ENCODE measurements at regions not wholly inside any gene's neighbourhood (a gene's known extent, or its start where the extent isn't known, plus 50 kb on each side); places are given as distances from the start of the nearest gene placed in this dataset.

DNA sequence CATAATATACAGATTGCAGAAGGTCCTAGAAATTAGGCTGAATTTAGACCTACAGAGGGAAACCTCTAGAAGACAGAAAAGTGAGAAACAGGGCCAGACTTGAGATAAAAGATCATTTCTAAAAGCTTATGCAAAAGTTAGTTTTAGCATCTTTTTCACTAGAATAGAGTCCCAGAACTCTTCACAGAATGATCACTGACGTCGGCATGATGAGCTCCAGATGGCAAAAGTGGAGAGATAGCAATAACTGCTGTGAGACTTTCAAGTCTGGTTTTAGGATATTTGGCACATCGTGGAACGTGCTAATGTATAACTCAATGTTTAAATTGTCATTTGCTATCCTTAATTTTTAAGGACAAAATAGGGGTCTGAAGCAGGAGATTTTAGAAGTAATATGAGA, 1050.7 kb upstream of the CELF4 start:
- DNase-seq: no peak
- peaks cover 6 to 14% of the 10 kb centered on the region in 2 donors for H3K9me3 Mint-ChIP-seq
- H3K36me3 Mint-ChIP-seq (ENCODE audit: insufficient read depth): no peaks in the 10 kb centered on the region
- H3K27me3 Mint-ChIP-seq: no peaks in the 10 kb centered on the region
- H3K27ac Mint-ChIP-seq: no peak overlapping the region
- ATAC-seq (replicated peaks): no peak
- H3K4me3 Mint-ChIP-seq: no peak overlapping the region
- no peaks in the 10 kb centered on the region for H3K4me1 Mint-ChIP-seq (ENCODE audit: low read depth in 2 of 2)

DNA sequence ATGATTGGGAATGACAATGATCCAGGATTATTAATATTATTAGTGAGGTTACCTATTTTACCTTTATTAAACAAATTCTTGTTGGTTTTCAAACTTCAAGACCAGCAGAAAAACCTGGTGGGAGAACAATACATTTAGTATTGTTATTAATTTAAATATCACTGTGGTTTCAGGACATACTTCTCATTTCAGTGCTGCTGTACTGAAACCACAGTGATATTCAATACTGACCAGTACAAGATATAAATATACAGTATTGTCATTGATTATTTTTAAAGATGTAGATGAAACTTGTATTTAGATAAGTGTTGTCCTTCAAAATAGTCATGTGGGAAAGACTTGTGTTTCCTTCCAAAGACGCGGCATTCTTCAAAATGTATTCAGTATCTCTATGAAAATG, 1047.3 kb upstream of the CELF4 start:
- no peaks in the 10 kb centered on the region for H3K36me3 Mint-ChIP-seq (ENCODE audit: insufficient read depth)

DNA sequence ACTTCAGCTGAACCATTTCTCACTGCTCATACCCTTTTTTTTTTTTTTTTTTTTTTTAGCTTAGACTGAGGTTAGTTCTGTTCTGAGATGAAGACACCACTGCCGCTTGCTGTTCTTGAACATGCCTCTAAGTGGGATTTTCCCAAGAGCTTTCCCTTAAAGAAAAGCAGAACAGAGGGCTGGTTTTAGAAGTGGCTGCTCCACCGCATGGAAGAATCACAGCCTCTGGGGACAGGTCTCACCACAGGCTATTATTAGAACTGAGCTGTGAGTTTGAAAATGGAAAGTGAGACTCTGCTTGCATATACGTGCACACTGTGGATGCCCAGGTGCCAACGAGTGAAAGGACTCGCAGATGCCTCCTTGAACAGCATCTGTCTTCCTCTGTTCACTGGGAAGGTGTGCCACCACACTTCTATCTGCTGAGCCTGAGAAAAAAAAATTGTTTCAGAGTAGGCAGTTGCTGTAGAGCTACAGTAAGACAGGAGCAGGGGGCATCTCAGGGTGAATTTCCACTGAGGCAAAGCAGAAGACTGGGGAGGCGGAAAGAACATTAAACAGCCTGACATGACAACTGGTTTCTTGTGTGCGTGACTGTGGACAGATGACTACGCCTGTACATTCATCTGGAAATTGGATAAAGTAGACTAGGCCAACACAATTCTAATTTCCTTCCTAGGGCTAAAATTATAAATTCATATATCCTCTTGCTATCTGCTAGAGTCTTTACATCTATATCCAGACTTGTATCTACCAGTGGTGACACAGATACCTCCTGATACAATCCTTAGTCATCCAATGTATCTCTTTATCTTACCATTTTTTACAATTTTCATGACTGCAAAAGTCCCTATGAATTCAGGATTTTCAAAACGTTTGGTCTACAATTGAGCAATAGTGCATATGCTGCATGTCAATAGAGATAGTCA, 1045.7 kb upstream of the CELF4 start:
- Mint-ChIP-seq H3K27ac (no peak overlapping the region), H3K36me3 (ENCODE audit: insufficient read depth) (no peaks in the 10 kb centered on the region), H3K27me3 (no peaks in the 10 kb centered on the region), H3K4me1 (ENCODE audit: low read depth in 2 of 2) (no peaks in the 10 kb centered on the region), H3K4me3 (no peak overlapping the region), H3K9me3 (peaks cover 6% of the 10 kb centered on the region in 2 donors)
- no peak for ATAC-seq (replicated peaks)
- DNase-seq: no peak

More for the DNA sequence above, 1047.3 kb upstream of the CELF4 start:
- Mint-ChIP-seq H3K4me3 (no peak overlapping the region), H3K27me3 (no peaks in the 10 kb centered on the region), H3K9me3 (peaks cover 8 to 14% of the 10 kb centered on the region in 2 donors), H3K4me1 (ENCODE audit: low read depth in 2 of 2) (no peaks in the 10 kb centered on the region), H3K27ac (no peak overlapping the region)
- ATAC-seq (replicated peaks) (no peak), DNase-seq (no peak)

DNA sequence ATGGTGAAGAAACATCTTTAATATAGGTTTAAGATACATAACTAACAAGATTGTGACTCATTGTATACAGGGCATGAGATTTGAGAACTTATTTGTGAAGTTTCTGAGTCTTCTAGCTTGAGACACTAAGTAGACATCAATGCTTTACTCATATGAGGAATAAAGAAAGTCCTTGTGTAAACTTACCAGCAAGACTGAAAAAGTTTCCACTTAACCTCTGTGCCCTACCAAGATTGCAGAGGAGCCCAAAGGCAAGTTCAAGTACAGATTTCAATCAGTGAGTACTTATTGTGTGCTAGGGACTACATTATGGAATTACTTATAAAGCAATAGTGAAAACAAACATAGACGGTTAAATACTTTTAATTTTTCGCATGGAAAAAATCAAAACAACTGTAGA, 1041.2 kb upstream of the CELF4 start:
- Mint-ChIP-seq H3K27ac (no peak overlapping the region), H3K4me3 (no peak overlapping the region), H3K4me1 (ENCODE audit: low read depth in 2 of 2) (no peaks in the 10 kb centered on the region), H3K36me3 (ENCODE audit: insufficient read depth) (no peaks in the 10 kb centered on the region), H3K27me3 (no peaks in the 10 kb centered on the region), H3K9me3 (peaks cover 2 to 6% of the 10 kb centered on the region in 2 donors)
- ATAC-seq (replicated peaks): no peak
- DNase-seq: no peak

DNA sequence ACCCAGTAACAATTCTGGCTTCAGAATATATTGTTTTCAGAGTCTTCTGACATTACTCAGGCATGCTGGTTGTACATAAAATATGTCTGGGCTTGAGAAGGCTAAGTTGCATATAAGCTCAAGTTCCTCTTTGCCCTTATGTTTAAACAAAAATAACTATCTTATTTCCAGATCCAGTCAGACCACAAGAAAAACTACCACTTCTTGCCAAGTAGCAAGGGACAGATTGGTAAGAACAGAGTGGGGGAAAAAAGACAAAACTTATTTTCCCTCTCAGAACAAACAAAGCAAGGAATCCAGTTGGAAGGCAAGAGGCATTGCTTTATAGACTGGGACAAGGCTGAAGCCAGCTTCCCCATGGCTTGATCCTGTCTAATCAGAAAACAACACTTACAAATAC, 1036.7 kb upstream of the CELF4 start:
- DNase-seq: no peak
- Mint-ChIP-seq H3K4me3 (no peak overlapping the region), H3K4me1 (ENCODE audit: low read depth in 2 of 2) (no peaks in the 10 kb centered on the region), H3K9me3 (peaks cover 4 to 11% of the 10 kb centered on the region in 2 donors), H3K27me3 (no peaks in the 10 kb centered on the region), H3K27ac (no peak overlapping the region), H3K36me3 (ENCODE audit: insufficient read depth) (no peaks in the 10 kb centered on the region)
- no peak for ATAC-seq (replicated peaks)

DNA sequence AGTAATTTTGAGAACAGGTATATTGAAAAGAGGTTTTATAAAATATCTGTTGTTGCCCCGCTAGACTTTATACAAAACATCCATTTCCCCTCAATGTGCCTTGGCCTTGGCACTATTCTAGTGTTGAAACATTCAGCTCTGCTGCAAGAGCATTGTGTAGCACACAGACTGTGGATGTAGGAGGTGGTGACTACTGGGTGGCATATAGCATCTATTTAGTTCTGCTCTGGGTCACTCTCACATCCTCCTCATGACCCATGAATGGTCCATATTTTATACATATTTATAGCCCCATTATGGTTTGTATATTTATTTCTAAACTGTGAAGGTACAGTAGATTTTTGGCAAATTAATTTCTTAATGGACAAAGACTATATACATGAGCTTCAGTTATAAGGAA, 1022.0 kb upstream of the CELF4 start:
- Mint-ChIP-seq H3K27ac (no peak overlapping the region), H3K27me3 (no peaks in the 10 kb centered on the region), H3K9me3 (no peaks in the 10 kb centered on the region), H3K36me3 (ENCODE audit: insufficient read depth) (no peaks in the 10 kb centered on the region), H3K4me3 (no peak overlapping the region), H3K4me1 (ENCODE audit: low read depth in 2 of 2) (no peaks in the 10 kb centered on the region)
- DNase-seq: no peak
- no peak for ATAC-seq (replicated peaks)

DNA sequence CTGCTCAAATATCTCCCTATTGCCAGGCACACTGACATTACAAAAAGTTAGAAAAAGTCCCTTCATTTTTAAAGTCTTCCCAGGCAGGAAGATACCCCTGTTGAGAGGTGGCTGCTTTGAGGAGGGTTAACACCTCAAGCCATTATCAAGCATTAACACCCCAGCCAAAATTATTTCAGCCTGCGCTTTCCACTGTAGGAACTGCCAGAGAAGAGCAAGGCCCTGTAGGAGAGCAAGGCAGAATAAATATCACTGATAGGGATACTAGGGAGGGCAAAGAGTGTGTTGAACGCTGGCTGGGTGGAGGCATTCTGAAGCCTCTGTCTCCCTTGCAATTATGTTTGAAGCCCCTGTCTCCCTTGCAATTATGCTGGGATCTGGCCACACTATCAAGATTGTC, 1020.7 kb upstream of the CELF4 start:
- ATAC-seq (replicated peaks): no peak
- H3K27me3 Mint-ChIP-seq: no peaks in the 10 kb centered on the region
- DNase-seq: no peak
- no peak overlapping the region for H3K4me3 Mint-ChIP-seq
- H3K27ac Mint-ChIP-seq: no peak overlapping the region
- no peaks in the 10 kb centered on the region for H3K36me3 Mint-ChIP-seq (ENCODE audit: insufficient read depth)
- H3K4me1 Mint-ChIP-seq (ENCODE audit: low read depth in 2 of 2): no peaks in the 10 kb centered on the region
- H3K9me3 Mint-ChIP-seq: peaks cover 0 to 3% of the 10 kb centered on the region in 2 donors

DNA sequence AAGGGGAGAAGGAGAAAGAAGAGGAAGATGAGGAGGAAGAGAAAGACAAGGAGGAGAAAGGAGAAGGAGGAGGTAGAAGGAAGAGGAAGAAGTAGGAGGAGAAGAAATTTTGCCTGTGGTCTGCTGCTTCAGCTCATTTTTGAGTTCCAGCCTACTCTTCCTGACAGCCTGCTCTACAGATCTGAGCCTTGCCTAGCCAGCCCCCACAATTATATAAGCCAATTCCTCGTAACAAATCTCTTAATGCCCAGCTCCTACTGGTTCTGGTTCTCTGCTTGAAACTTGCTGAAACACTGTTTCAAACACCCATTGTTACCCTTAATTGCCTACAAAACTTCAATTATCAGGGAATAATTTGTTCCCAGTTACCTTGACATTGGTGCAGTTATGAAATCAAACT, 1014.2 kb upstream of the CELF4 start:
- Mint-ChIP-seq H3K36me3 (ENCODE audit: insufficient read depth) (no peaks in the 10 kb centered on the region), H3K9me3 (peaks cover 0 to 11% of the 10 kb centered on the region in 2 donors), H3K27me3 (no peaks in the 10 kb centered on the region), H3K4me3 (no peak overlapping the region), H3K27ac (no peak overlapping the region), H3K4me1 (ENCODE audit: low read depth in 2 of 2) (peaks cover 0 to 4% of the 10 kb centered on the region in 2 donors)
- ATAC-seq (replicated peaks): no peak
- no peak for DNase-seq

DNA sequence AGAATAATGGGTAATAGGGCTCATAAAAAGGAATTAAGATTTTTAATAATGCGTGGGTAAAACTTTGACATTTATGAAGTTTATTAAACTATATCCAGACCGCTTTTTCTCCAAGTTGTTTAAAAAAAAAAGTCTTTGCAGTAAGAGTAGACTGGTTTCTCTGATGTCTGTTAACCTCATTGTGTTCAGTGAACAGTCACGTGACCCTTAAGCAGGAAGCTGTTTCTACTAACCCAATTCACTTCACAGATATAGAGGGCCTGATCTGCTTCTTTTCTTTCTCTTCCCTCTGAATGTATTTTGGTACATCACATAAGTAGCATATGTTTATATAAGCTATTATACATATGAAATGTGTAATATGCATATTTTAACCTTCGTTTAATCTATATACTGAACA, 1011.3 kb upstream of the CELF4 start:
- DNase-seq: no peak
- H3K4me1 Mint-ChIP-seq (ENCODE audit: low read depth in 2 of 2): peaks cover 0 to 4% of the 10 kb centered on the region in 2 donors
- H3K9me3 Mint-ChIP-seq: peaks cover 0 to 11% of the 10 kb centered on the region in 2 donors
- H3K36me3 Mint-ChIP-seq (ENCODE audit: insufficient read depth): no peaks in the 10 kb centered on the region
- ATAC-seq (replicated peaks): peak; percentile 61
- H3K4me3 Mint-ChIP-seq: no peak overlapping the region
- no peaks in the 10 kb centered on the region for H3K27me3 Mint-ChIP-seq
- no peak overlapping the region for H3K27ac Mint-ChIP-seq

DNA sequence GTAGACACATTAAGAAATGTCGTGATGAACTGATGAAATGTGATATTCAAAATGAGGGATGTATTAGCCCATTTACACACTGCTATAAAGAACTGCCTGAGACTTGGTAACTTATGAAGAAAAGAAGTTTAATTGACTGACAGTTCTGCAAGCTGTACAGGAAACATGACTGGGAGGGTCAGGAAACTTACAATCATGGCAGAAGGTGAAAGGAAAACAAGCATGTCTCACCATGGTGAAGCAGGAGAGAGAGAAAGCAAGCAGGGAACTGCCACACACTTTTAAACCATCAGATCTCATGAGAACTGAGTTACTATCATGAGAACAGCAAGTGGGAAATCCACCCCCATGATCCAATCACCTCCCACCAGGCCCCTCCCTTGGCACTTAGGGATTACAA, 1010.8 kb upstream of the CELF4 start:
- Mint-ChIP-seq H3K9me3 (peaks cover 0 to 8% of the 10 kb centered on the region in 2 donors), H3K27ac (no peak overlapping the region), H3K36me3 (ENCODE audit: insufficient read depth) (no peaks in the 10 kb centered on the region), H3K4me3 (no peak overlapping the region), H3K27me3 (no peaks in the 10 kb centered on the region), H3K4me1 (ENCODE audit: low read depth in 2 of 2) (peaks cover 0 to 4% of the 10 kb centered on the region in 2 donors)
- peak; percentile 28 for ATAC-seq (replicated peaks)
- no peak for DNase-seq

DNA sequence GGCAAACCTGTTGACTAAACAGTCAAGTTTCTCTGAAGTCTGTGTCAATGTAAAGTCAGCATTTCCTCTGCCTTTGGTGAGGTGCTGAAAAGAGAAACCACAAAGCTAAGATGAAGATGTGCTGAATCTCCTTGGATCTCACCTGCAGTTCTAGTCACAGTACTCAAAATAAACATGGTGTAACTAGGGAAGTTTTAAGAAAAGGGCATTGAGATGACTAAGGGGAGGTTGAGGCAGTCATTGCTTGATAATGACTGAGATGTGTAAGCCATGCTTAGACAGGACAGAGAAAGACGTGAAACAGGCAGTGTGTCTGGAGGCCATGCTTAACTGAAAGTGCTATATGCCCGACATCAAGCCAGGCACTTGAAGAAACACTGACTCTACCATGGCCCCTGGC, 1010.0 kb upstream of the CELF4 start:
- no peak overlapping the region for H3K27ac Mint-ChIP-seq
- no peak for DNase-seq
- H3K4me1 Mint-ChIP-seq (ENCODE audit: low read depth in 2 of 2): peaks cover 0 to 4% of the 10 kb centered on the region in 2 donors
- H3K4me3 Mint-ChIP-seq: peak overlapping the region in 1 of 2 donors; percentile 32
- H3K9me3 Mint-ChIP-seq: peaks cover 0 to 7% of the 10 kb centered on the region in 2 donors
- no peaks in the 10 kb centered on the region for H3K27me3 Mint-ChIP-seq
- ATAC-seq (replicated peaks): peak; percentile 60
- H3K36me3 Mint-ChIP-seq (ENCODE audit: insufficient read depth): no peaks in the 10 kb centered on the region

DNA sequence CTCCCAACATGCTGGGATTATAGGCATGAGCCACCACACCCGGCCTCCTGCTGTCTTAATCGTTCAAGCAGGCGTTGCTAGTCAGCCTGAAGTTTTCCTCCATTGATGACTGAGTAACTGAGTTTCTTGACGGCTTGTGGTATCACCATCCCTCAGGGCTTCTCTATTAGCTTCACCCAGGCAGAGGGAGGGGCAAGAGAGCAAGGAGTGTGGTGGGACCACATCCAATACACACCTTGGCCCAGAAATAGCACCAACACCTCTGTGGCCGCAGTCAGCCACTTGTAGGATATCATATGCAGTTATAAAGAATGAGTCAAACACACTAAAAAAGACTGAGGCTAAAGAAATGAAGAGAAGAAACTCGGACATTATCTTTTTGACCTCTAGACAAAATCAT, 1009.4 kb upstream of the CELF4 start:
- Mint-ChIP-seq H3K4me1 (ENCODE audit: low read depth in 2 of 2) (peaks cover 0 to 4% of the 10 kb centered on the region in 2 donors), H3K27me3 (no peaks in the 10 kb centered on the region), H3K36me3 (ENCODE audit: insufficient read depth) (no peaks in the 10 kb centered on the region), H3K9me3 (peaks cover 0 to 7% of the 10 kb centered on the region in 2 donors), H3K4me3 (no peak overlapping the region), H3K27ac (no peak overlapping the region)
- ATAC-seq (replicated peaks): peak; percentile 69
- DNase-seq: peak in 1 of 3 experiments; percentile 2

DNA sequence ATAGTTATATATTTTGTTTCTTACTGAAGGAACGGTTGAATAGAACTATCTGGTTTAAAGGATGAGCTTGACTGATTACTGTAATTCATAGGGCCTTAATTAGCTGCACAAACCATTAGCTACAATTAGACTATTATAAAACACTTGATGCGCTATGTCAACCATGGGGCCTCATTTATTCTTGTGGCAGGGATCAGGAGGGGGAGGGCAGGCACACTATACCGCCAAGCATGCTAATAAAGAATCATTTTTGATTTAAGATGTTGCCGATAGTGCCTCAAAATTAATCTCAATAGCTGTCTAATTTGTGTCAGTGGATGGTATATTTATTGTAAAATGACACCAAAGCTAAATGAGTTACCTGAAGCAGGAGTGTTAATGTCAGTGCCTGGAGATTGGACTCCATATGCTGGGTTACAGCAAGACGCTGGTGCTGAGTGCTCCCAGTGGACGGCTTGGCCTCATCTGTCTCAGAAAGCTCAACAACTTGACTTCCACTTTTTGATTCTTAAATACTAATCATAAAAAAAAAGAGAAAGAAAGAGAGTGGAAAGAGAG, 1007.0 kb upstream of the CELF4 start:
- H3K9me3 Mint-ChIP-seq: peaks cover 0 to 4% of the 10 kb centered on the region in 2 donors
- H3K27me3 Mint-ChIP-seq: no peaks in the 10 kb centered on the region
- ATAC-seq (replicated peaks) (no peak), DNase-seq (no peak)
- no peak overlapping the region for H3K4me3 Mint-ChIP-seq
- H3K27ac Mint-ChIP-seq: no peak overlapping the region
- peaks cover 0 to 4% of the 10 kb centered on the region in 2 donors for H3K4me1 Mint-ChIP-seq (ENCODE audit: low read depth in 2 of 2)
- H3K36me3 Mint-ChIP-seq (ENCODE audit: insufficient read depth): no peaks in the 10 kb centered on the region

DNA sequence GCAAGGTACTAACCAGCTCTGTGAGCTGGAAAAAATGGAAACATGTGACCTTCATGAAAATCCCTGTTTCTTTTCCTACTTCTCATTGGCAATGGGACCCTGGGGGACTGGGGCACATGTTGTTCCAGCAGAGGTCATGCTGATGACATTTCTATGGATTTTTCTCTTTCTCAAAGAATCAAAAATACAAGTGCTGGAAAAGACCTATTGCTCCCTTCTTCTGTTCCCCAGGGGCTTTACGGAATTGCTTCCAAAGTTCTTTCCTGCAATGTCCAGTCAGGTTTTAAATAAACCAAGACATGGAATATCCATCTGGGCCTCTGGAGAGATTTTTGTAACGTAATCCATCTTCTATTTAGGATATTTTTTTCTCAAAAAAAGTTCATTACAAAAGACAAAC, 1006.1 kb upstream of the CELF4 start:
- no peak overlapping the region for H3K27ac Mint-ChIP-seq

More for the DNA sequence above, 1006.1 kb upstream of the CELF4 start:
- ATAC-seq (replicated peaks): no peak
- Mint-ChIP-seq H3K4me1 (ENCODE audit: low read depth in 2 of 2) (peaks cover 0 to 4% of the 10 kb centered on the region in 2 donors), H3K4me3 (no peak overlapping the region), H3K27me3 (no peaks in the 10 kb centered on the region), H3K9me3 (peaks cover 0 to 4% of the 10 kb centered on the region in 2 donors), H3K36me3 (ENCODE audit: insufficient read depth) (no peaks in the 10 kb centered on the region)
- no peak for DNase-seq
